ENCODE measurements at regions not wholly inside any gene's neighbourhood (a gene's known extent, or its start where the extent isn't known, plus 50 kb on each side); places are given as distances from the start of the nearest gene placed in this dataset.

DNA sequence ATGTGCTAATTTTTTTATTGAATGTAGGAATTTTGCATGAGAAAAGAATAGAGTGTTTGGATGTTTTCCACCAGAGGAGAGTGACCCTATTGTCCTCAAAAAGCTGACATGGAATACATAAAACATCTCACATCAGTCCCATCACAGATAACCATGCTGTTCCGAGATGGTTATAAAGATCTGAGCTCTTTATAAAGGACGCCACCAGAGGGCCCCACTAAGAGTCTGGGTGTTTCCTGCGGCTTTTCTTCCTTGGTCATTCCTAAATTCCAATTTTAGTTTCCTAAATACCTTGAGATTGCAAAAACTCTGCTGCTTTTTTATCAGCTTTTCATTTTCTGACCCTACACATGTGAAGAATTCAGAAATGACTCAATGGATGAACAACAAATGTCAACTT is 504.5 kb upstream of the FRG1 start:
- Histone ChIP-seq H4K20me1 (ENCODE audit: insufficient read depth) (no peaks in the 10 kb centered on the region), H3K27ac (ENCODE audit: low read depth, low read length) (no peak overlapping the region), H3K4me2 (ENCODE audit: low read length) (no peak overlapping the region), H3K4me1 (ENCODE audit: control insufficient read depth in 1 of 2, insufficient read depth in 2 of 2, low read length in 2 of 2) (no peaks in the 10 kb centered on the region), H3K9ac (ENCODE audit: low read length) (no peak overlapping the region), H3K79me2 (ENCODE audit: insufficient read depth, low read length) (no peaks in the 10 kb centered on the region), H3K9me2 (ENCODE audit: insufficient read depth) (no peaks in the 10 kb centered on the region), H3K9me3 (ENCODE audit: control insufficient read depth in 1 of 2, insufficient read depth in 1 of 2, low read depth in 1 of 2, low read length in 2 of 2) (no peaks in the 10 kb centered on the region), H3K4me3 (replicated peaks in 1 of 2; ENCODE audit: low read depth in 1 of 2, low read length in 2 of 2) (no peak overlapping the region), H2AFZ (ENCODE audit: low read depth, low read length, poor library complexity, severe bottlenecking) (no peak overlapping the region), H3K27me3 (ENCODE audit: insufficient read depth, low read length) (no peaks in the 10 kb centered on the region), H3K36me3 (ENCODE audit: control insufficient read depth in 1 of 2, insufficient read depth in 2 of 2, low read length in 2 of 2) (no peaks in the 10 kb centered on the region)
- RAD21 ChIA-PET (ENCODE audit: low non-redundant PET in 1 of 2, low total read pairs in 2 of 2, uncharacterized antibody in 2 of 2, unreplicated experiment in 2 of 2): no interaction called here
- CTCF ChIA-PET: interaction anchor here (0.7 to 1.1 kb wide), 4 partner anchors 11 to 468 kb away, joined by 3 to 20 read pairs (median 6); no protein-coding TSS in a partner anchor
- BruUV-seq (replicated peaks): no TSS peak
- peak; percentile 40 for TF ChIP-seq RAD21 (IDR thresholded peaks at IDR 0.05; ENCODE audit: low read depth)
- no peak for TF ChIP-seq ZFX (IDR thresholded peaks at IDR 0.05)
- TF ChIP-seq, protein P1, sequence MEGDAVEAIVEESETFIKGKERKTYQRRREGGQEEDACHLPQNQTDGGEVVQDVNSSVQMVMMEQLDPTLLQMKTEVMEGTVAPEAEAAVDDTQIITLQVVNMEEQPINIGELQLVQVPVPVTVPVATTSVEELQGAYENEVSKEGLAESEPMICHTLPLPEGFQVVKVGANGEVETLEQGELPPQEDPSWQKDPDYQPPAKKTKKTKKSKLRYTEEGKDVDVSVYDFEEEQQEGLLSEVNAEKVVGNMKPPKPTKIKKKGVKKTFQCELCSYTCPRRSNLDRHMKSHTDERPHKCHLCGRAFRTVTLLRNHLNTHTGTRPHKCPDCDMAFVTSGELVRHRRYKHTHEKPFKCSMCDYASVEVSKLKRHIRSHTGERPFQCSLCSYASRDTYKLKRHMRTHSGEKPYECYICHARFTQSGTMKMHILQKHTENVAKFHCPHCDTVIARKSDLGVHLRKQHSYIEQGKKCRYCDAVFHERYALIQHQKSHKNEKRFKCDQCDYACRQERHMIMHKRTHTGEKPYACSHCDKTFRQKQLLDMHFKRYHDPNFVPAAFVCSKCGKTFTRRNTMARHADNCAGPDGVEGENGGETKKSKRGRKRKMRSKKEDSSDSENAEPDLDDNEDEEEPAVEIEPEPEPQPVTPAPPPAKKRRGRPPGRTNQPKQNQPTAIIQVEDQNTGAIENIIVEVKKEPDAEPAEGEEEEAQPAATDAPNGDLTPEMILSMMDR (IDR thresholded peaks at IDR 0.05 in 2 of 3, conservative IDR thresholded peaks at IDR 0.05 in 1 of 3; ENCODE audit: borderline replicate concordance in 1 of 3, insufficient read depth in 1 of 3, low read depth in 2 of 3, low read length in 2 of 3): peak; percentile 24 to 59 (median 47); a peak in 5 of 6 replicates
- intact Hi-C loops (cut with micrococcal nuclease): loop anchor here (1.0 to 2.0 kb wide), 2 partner anchors 357 to 469 kb away; no protein-coding TSS in a partner anchor
- peak; percentile 63 for ATAC-seq
- peak; percentile 4 for DNase-seq (ENCODE audit: low read depth, low spot score)
- POLR2A ChIA-PET: no interaction called here

DNA sequence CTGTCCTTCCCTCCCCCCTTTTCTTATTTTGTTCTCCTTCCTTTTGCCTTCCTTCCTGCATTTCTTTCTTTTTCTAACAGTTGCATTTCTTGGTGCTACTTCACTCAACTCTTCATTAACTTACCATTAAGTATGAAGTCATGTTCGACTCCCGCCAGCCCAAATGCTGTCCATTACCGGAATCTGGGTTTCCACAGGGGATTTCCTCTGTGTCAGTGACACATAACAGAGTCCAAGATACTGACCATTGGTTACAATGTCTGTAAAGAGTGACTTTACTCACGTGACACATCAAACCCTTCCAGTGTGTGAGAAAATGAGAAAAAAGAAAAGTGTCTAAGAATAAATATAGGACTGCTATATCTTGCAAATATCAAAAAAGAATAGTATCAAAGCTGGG is 500.0 kb upstream of the FRG1 start:
- ChIA-PET POLR2A (no interaction called here), CTCF (no interaction called here)

More for the DNA sequence above, 500.0 kb upstream of the FRG1 start:
- TF ChIP-seq ZFX (IDR thresholded peaks at IDR 0.05): no peak
- TF ChIP-seq FOSL1 (IDR thresholded peaks at IDR 0.05; ENCODE audit: low read depth): no peak
- TF ChIP-seq RAD21 (IDR thresholded peaks at IDR 0.05; ENCODE audit: low read depth): no peak
- no peak for TF ChIP-seq JUND (IDR thresholded peaks at IDR 0.05)
- TF ChIP-seq EZH2 (IDR thresholded peaks at IDR 0.05): no peak
- no TSS peak for BruUV-seq (replicated peaks)
- Histone ChIP-seq H3K36me3 (ENCODE audit: control insufficient read depth in 1 of 2, insufficient read depth in 2 of 2, low read length in 2 of 2) (no peaks in the 10 kb centered on the region), H3K4me2 (ENCODE audit: low read length) (no peak overlapping the region), H3K9ac (ENCODE audit: low read length) (no peak overlapping the region), H3K9me3 (ENCODE audit: control insufficient read depth in 1 of 2, insufficient read depth in 1 of 2, low read depth in 1 of 2, low read length in 2 of 2) (no peaks in the 10 kb centered on the region), H3K4me1 (ENCODE audit: control insufficient read depth in 1 of 2, insufficient read depth in 2 of 2, low read length in 2 of 2) (no peaks in the 10 kb centered on the region), H3K27ac (ENCODE audit: low read depth, low read length) (no peak overlapping the region), H4K20me1 (ENCODE audit: insufficient read depth) (no peaks in the 10 kb centered on the region), H3K4me3 (replicated peaks in 1 of 2; ENCODE audit: low read depth in 1 of 2, low read length in 2 of 2) (no peak overlapping the region), H3K9me2 (ENCODE audit: insufficient read depth) (no peaks in the 10 kb centered on the region), H3K27me3 (ENCODE audit: insufficient read depth, low read length) (no peaks in the 10 kb centered on the region), H2AFZ (ENCODE audit: low read depth, low read length, poor library complexity, severe bottlenecking) (no peak overlapping the region), H3K79me2 (ENCODE audit: insufficient read depth, low read length) (no peaks in the 10 kb centered on the region)
- RAD21 ChIA-PET (ENCODE audit: low non-redundant PET in 1 of 2, low total read pairs in 2 of 2, uncharacterized antibody in 2 of 2, unreplicated experiment in 2 of 2): no interaction called here
- no peak for DNase-seq (ENCODE audit: low read depth, low spot score)
- intact Hi-C loops (cut with micrococcal nuclease): no loop called here
- no peak for ATAC-seq
